Heart left ventricle (tissue), 13 donors: ENCODE measurements at regions not wholly inside any gene's neighbourhood (a gene's known extent, or its start where the extent isn't known, plus 50 kb on each side); places are given as distances from the start of the nearest gene placed in this dataset.

ENCODE experiments used
- CTCF ChIP-seq, 12 donors: fragments of 200-600 bp; sonication (generic) in 4 of 12; IDR thresholded peaks; one replicate each; pipeline versions ENCODE4 v1.5.0 to v1.8.0; 2018 to 2022; ENCODE audit warnings: antibody characterized with exemption in 12 of 12, mild to moderate bottlenecking in 5 of 12
- POLR2A ChIP-seq, 2 donors: fragments of 450-650 bp; IDR thresholded peaks; one replicate each; pipeline ENCODE4 v1.6.1; 2017; ENCODE audit warnings: antibody characterized with exemption in 2 of 2, mild to moderate bottlenecking in 2 of 2, moderate library complexity in 2 of 2
- donor health status: ischemic (EF 13 %, LVEDD 7.1; RV severe dilation, severe dysfunction).
- donor health status: DM: no; HTN: yes; CAD: no.
- donor health status: DM: no; HTN: no; CAD: no.
- donor health status: ischemic (EF 25% LVEDD 6.9; RV normal size, moderate dysfunction).
- donor health status: ischemic (EF 25% LVEDD 5.7; RV mildly dilated, moderate dysfunction).
- donor health status: ischemic (EF 35%, LVEDD 5.7; RV mildly dilated, moderate dysfunction).
- donor health status: nonischemic (EF 11% LVEDD 7.7; RV severe dilation, severe dysfunction).
- donor health status: DM: yes; HTN: yes; CAD: no.
- donor health status: PGD.
- donor health status: ischemic (EF 29% LVEDD 5.4; RV normal size, mild dysfunction).
- donor health status: nonischemic (EF 23%, LVEDD 6.1; RV moderate dilation, normal function).

GRCh38 chr13:40187841-40188591, 478.4 kb downstream of the FOXO1 start:
- no peak for TF ChIP-seq POLR2A (IDR thresholded peaks at IDR 0.05)
- no peak for TF ChIP-seq CTCF (IDR thresholded peaks at IDR 0.05)
